PC-9 (cell line): ENCODE measurements at regions not wholly inside any gene's neighbourhood (a gene's known extent, or its start where the extent isn't known, plus 50 kb on each side); places are given as distances from the start of the nearest gene placed in this dataset.

Experiments used
- BruUV-seq: library from RNA; stranded (reverse); fragments of 400-500 nt; replicated peaks from 2 replicates; lab custom pipeline; 2021; lab: Mats Ljungman, UMichigan
- CTCF ChIA-PET: fragments of 300-600 bp; sonication (Branson Sonifier 250); formaldehyde crosslinking; loops from one replicate; lab custom pipeline; 2022; ENCODE audit warnings: antibody characterized with exemption; lab: Charles Lee
- POLR2A ChIA-PET: fragments of 300-600 bp; sonication (Branson Sonifier 250); formaldehyde crosslinking; loops from one replicate; lab custom pipeline; 2022; ENCODE audit warnings: antibody characterized with exemption; ENCODE audit not compliant: unreplicated experiment; lab: Charles Lee
- DNase-seq, 2 experiments: peaks; one replicate each; pipeline versions ENCODE4 v3.0.0 to v3.0.0-alpha.2; 2015 to 2022; ENCODE audit warnings: mixed read lengths in 1 of 2
- H2AFZ ChIP-seq: fragments of 200-600 bp; sonication (generic); 2 replicates; pipeline ENCODE4 v1.8.1; 2017; ENCODE audit warnings: antibody characterized with exemption
- H3F3A ChIP-seq: fragments of 200-600 bp; sonication (generic); 2 replicates; pipeline ENCODE4 v1.8.1; 2017; ENCODE audit warnings: antibody characterized with exemption, mild to moderate bottlenecking, low read depth; ENCODE audit not compliant: insufficient read depth
- H3K27ac ChIP-seq: fragments of 200-600 bp; sonication (generic); 2 replicates; pipeline ENCODE4 v1.6.1; 2016; ENCODE audit warnings: mixed run types
- H3K27me3 ChIP-seq: fragments of 200-600 bp; sonication (generic); 2 replicates; pipeline ENCODE4 v1.6.1; 2016; ENCODE audit warnings: low read depth, mixed run types; ENCODE audit not compliant: insufficient read depth
- H3K36me3 ChIP-seq: fragments of 200-600 bp; sonication (generic); 2 replicates; pipeline ENCODE4 v1.6.1; 2016; ENCODE audit warnings: low read depth, mixed run types
- H3K4me1 ChIP-seq: fragments of 200-600 bp; sonication (generic); replicated peaks from 2 replicates; pipeline ENCODE4 v1.6.1; 2016; ENCODE audit warnings: mixed run types; ENCODE audit not compliant: insufficient read depth
- H3K4me2 ChIP-seq: fragments of 200-600 bp; sonication (generic); 2 replicates; pipeline ENCODE4 v1.6.1; 2017; ENCODE audit warnings: mixed run types
- H3K4me3 ChIP-seq: fragments of 200-600 bp; sonication (generic); 2 replicates; pipeline ENCODE4 v1.6.1; 2016; ENCODE audit warnings: mixed run types
- H3K79me2 ChIP-seq: fragments of 200-600 bp; sonication (generic); 2 replicates; pipeline ENCODE4 v1.6.1; 2017; ENCODE audit warnings: low read depth, mixed run types
- H3K9me2 ChIP-seq: fragments of 200-600 bp; sonication (generic); 2 replicates; pipeline ENCODE4 v1.8.1; 2017; ENCODE audit warnings: mild to moderate bottlenecking; ENCODE audit not compliant: insufficient read depth
- H3K9me3 ChIP-seq: fragments of 200-600 bp; sonication (generic); 2 replicates; pipeline ENCODE4 v1.8.1; 2016; ENCODE audit warnings: low read depth; ENCODE audit not compliant: insufficient read depth
- H4K20me1 ChIP-seq: fragments of 200-600 bp; sonication (generic); 2 replicates; pipeline ENCODE4 v1.8.1; 2017; ENCODE audit not compliant: insufficient read depth
- EZH2 ChIP-seq: fragments of 200-600 bp; sonication (generic); IDR thresholded peaks from 2 replicates; pipeline ENCODE4 v1.8.0; 2017; ENCODE audit warnings: antibody characterized with exemption, low read depth
- intact Hi-C: fragments of 100-400 bp; cut with micrococcal nuclease; formaldehyde crosslinking; loops from one replicate; pipeline ENCODE4 v1.10.0; 2022; ENCODE audit not compliant: unreplicated experiment
- TF ChIP-seq, protein P1 (sequence below): fragments of 200-600 bp; sonication (generic); conservative IDR thresholded peaks from 2 replicates; pipeline ENCODE4 v1.6.1; 2017; ENCODE audit warnings: mixed run types, antibody characterized with exemption, mild to moderate bottlenecking, moderate library complexity

DNA sequence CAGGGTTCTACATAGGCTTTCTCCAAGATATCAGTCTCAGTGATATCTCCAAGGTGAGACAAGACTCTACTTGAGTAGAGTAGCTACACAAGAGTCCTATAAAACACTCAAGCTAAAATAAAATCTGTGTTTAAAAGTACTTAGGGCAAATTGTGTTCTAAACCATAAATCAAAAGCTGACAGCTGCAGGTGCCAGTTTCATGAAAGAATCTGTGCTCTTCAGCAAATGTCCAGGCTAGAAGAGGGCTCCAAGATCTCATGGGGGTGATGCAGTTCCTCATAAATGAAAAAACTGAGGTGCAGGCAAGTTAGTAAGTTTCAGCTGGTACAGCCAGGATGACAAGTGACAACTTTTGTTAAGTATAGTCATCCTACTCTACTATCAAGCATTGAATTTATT is 142.8 kb upstream of the TNPO1 start:
- POLR2A ChIA-PET = no interaction called here
- H3K4me3 ChIP-seq = no peak overlapping the region

DNA sequence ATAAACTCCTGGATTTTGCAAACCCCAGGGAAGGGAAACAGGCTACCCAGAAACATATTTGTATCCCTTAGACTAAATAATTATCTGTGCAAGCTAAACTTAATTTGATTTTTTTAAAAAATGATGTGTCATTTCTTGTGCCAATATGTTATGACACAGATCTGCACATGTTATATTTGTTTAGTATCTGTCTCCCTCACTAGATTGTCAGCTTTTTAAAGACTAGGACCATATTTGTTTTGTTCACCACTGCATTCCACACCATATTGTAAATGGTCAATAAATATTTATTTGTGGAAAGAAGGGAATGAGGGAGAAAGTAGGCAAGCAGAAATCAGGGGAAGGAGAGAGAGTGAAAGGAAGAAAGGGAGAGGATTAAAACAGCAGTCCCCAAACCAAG is 143.3 kb upstream of the TNPO1 start:
- DNase-seq = no peak
- POLR2A ChIA-PET = no interaction called here
- H3K4me2 ChIP-seq = no peak overlapping the region

More for the DNA sequence above, 142.8 kb upstream of the TNPO1 start:
- no peak for TF ChIP-seq EZH2
- TF ChIP-seq, protein P1, sequence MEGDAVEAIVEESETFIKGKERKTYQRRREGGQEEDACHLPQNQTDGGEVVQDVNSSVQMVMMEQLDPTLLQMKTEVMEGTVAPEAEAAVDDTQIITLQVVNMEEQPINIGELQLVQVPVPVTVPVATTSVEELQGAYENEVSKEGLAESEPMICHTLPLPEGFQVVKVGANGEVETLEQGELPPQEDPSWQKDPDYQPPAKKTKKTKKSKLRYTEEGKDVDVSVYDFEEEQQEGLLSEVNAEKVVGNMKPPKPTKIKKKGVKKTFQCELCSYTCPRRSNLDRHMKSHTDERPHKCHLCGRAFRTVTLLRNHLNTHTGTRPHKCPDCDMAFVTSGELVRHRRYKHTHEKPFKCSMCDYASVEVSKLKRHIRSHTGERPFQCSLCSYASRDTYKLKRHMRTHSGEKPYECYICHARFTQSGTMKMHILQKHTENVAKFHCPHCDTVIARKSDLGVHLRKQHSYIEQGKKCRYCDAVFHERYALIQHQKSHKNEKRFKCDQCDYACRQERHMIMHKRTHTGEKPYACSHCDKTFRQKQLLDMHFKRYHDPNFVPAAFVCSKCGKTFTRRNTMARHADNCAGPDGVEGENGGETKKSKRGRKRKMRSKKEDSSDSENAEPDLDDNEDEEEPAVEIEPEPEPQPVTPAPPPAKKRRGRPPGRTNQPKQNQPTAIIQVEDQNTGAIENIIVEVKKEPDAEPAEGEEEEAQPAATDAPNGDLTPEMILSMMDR = no peak
- no peaks in the 10 kb centered on the region for H3K79me2 ChIP-seq
- H3F3A ChIP-seq = no peaks in the 10 kb centered on the region
- H3K36me3 ChIP-seq = no peaks in the 10 kb centered on the region
- H3K27ac ChIP-seq = no peak overlapping the region
- no peak overlapping the region; the same call in 1 of the 2 replicates for H2AFZ ChIP-seq
- BruUV-seq = no TSS peak
- intact Hi-C loops = no loop called here
- H3K4me2 ChIP-seq = no peak overlapping the region
- H4K20me1 ChIP-seq = no peaks in the 10 kb centered on the region
- no peaks in the 10 kb centered on the region for H3K9me3 ChIP-seq
- no peaks in the 10 kb centered on the region for H3K27me3 ChIP-seq
- CTCF ChIA-PET = no interaction called here
- no peak for DNase-seq
- no peaks in the 10 kb centered on the region for H3K4me1 ChIP-seq
- H3K9me2 ChIP-seq = peaks cover 6% of the 10 kb centered on the region; the same call in 1 of the 2 replicates

DNA sequence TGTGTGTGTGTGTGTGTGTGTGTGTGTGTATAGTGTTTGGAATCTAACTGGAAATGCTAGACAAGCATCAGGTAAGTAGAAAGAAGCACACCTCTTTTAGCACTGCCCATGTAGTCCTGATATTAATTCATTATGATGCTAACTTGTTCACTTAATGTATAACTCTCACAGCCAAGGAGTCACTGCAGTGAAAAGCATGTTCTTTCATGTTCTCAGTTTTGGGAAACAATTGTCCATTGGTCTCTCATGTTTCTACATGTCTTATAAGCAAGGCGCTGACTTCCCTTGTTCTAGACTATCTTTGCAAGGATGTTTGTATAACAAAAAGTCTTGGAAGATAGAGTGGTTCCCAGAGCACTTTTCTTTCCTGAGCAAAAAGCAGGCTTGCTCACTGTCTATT is 148.8 kb upstream of the TNPO1 start:
- no peaks in the 10 kb centered on the region for H3K79me2 ChIP-seq
- no peaks in the 10 kb centered on the region for H3F3A ChIP-seq
- H3K4me3 ChIP-seq = no peak overlapping the region
- H3K27ac ChIP-seq = no peak overlapping the region
- no peaks in the 10 kb centered on the region for H3K9me3 ChIP-seq
- H4K20me1 ChIP-seq = no peaks in the 10 kb centered on the region
- H3K36me3 ChIP-seq = no peaks in the 10 kb centered on the region
- no peak overlapping the region for H3K4me2 ChIP-seq
- H3K4me1 ChIP-seq = no peaks in the 10 kb centered on the region
- DNase-seq = no peak
- no peaks in the 10 kb centered on the region for H3K27me3 ChIP-seq
- ChIA-PET POLR2A (no interaction called here), CTCF (no interaction called here)
- intact Hi-C loops = no loop called here
- TF ChIP-seq EZH2 = no peak
- TF ChIP-seq, protein P1 = no peak
- no TSS peak for BruUV-seq
- H3K9me2 ChIP-seq = 0 out of 2 replicates have a peak, but pooled peaks cover 6% of the 10 kb centered on the region
- H2AFZ ChIP-seq = no peak overlapping the region

More for the DNA sequence above, 143.3 kb upstream of the TNPO1 start:
- H3F3A ChIP-seq = no peaks in the 10 kb centered on the region
- H3K79me2 ChIP-seq = no peaks in the 10 kb centered on the region
- CTCF ChIA-PET = no interaction called here
- H3K9me3 ChIP-seq = no peaks in the 10 kb centered on the region
- TF ChIP-seq, protein P1 = no peak
- no peak for TF ChIP-seq EZH2
- no peak overlapping the region for H3K4me3 ChIP-seq
- peaks cover 6% of the 10 kb centered on the region; the same call in 1 of the 2 replicates for H3K9me2 ChIP-seq
- no TSS peak for BruUV-seq
- intact Hi-C loops = no loop called here
- H3K27me3 ChIP-seq = no peaks in the 10 kb centered on the region
- H2AFZ ChIP-seq = no peak overlapping the region; the same call in 1 of the 2 replicates
- no peaks in the 10 kb centered on the region for H4K20me1 ChIP-seq
- H3K36me3 ChIP-seq = no peaks in the 10 kb centered on the region
- H3K4me1 ChIP-seq = no peaks in the 10 kb centered on the region
- no peak overlapping the region for H3K27ac ChIP-seq
